GM12874 (cell line): ENCODE measurements at regions not wholly inside any gene's neighbourhood (a gene's known extent, or its start where the extent isn't known, plus 50 kb on each side); places are given as distances from the start of the nearest gene placed in this dataset.

Experiments used
- CTCF ChIP-seq: IDR thresholded peaks from 2 replicates; pipeline ENCODE4 v1.5.1; 2011; ENCODE audit warnings: low read depth, mild to moderate bottlenecking, control low read depth, low read length, moderate library complexity; ENCODE audit not compliant: insufficient read depth

- TF ChIP-seq CTCF, result no peak
These were observed 181.6 kb downstream of the TRIM36 start for GRCh38 chr5:114988096-114988495.

GRCh38 chr5:114984796-114985195 lies 184.9 kb downstream of the TRIM36 start:
- TF ChIP-seq CTCF, result no peak

- TF ChIP-seq CTCF, result no peak
These were observed 188.6 kb downstream of the TRIM36 start for GRCh38 chr5:114981111-114981510.

- TF ChIP-seq CTCF, result no peak
These were observed 191.6 kb downstream of the TRIM36 start for GRCh38 chr5:114977979-114978573.

- no peak for TF ChIP-seq CTCF
These were observed 200.2 kb downstream of the TRIM36 start for GRCh38 chr5:114969482-114969881.

GRCh38 chr5:114957384-114957783 lies 212.3 kb downstream of the TRIM36 start:
- TF ChIP-seq CTCF, result no peak

GRCh38 chr5:114953565-114953964 lies 216.1 kb downstream of the TRIM36 start:
- no peak for TF ChIP-seq CTCF
